ENCODE measurements at regions not wholly inside any gene's neighbourhood (a gene's known extent, or its start where the extent isn't known, plus 50 kb on each side); places are given as distances from the start of the nearest gene placed in this dataset.

- DNase-seq: no peak
Measured at GRCh38 chr1:234972411-234973191, 156.0 kb downstream of the TOMM20 start.

DNA sequence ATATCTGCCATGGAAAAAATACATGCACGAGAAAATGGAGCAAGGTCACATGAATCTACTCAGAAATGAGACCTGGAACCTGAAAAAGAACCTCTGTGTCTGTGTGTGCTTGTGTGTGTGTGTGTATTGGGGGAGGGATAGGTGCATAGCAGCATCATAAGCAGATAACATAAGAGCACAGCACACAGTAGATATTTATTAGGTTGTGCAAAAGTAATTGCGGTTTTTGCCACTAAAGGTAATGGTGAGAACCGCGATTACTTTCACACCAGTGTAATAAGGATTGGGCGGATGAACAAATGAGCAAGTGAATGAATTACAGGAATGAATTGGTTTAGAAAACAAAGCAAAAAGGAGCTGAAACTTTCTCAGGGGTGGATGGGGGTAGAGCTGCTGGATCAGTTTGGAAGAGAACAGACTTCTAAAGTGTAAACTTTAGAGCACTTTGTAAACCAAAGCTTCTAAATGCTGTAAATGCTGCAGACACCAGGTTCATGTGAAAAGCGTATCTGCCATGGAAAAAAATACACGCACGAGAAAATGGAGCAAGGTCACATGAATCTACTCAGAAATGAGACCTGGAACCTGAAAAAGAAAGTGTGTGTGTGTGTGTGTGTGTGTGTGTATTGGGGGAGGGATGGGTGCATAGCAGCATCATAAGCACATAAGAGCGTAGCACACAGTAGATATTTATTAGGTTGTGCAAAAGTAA, 156.9 kb downstream of the TOMM20 start:
- no peak for DNase-seq

GRCh38 chr1:234970731-234971476, 157.7 kb downstream of the TOMM20 start:
- peak; percentile 94 for DNase-seq

DNA sequence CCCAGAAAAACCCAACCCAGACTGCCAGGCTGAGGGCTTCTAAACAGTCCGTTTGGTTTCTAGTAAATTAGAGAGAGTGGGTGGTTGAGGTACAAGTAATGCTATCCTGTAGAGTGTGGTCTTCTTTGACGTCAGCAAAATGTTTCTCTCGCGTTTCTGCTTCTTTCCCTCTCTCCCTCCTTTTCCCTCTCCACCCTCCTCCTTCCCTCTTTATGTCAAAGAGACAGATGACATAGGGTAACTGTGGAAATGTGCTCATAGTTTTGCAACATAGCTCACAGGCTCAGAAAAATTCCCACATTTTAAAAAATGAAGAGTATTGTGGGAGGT, 158.3 kb downstream of the TOMM20 start:
- no peak for DNase-seq

DNA sequence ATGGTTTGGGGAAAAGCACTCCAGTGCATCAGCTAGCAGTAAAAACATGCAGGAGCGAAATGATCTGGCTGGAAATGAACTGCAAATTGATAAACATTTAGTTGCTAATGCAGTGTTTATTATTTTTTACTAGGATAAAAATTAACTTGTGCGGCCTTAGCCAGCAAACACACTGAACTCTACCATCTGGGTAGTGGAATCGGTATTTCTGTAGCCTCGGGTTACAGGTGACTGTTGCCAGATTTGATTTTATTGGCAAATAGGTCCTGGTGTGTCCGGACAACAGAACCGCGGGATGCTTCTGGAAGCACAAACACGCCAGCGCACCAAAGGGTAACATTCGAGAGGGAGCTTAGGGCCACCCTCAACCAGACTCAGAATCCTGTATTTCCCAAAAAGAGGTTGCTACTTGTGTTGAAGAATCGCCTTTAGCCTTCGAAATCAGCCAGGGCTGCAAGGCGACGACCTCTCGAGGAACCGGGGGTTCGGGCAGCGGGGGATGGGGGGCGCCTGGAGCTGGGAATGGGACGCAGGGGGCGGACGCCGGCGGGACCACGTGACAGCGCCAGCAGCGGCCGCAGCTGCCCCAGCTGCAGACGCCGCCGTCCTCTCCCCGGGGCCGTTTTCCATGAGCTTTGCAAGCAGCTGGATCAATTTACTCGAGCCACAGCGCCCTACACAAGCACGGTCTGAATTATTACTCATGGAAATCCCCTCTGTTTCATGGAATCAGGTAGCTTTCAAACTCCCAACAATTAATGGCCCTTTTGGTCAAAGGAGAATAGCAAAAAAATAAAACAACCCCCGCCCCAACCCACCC, 158.8 kb downstream of the TOMM20 start:
- DNase-seq: peak; percentile 61

DNA sequence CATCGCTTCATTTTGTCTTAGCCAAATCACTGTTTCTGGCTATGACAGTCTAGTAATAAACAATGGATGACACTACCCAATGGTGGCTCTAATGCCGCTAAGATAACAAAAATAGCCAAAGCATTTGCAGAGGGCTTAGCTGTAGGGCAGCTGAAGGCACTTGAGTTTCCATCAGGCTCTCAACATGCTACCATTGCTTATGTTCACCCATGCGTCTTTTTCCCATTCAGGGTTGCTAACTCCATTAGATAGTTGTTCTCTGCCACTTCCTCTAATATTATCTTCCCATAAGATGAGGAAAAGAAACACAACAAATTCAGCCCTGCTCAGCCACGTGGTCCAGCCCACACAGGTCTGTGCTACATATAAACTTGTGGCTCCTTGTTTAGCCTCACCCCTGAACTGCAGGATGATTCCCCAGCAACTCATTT, 159.6 kb downstream of the TOMM20 start:
- DNase-seq: no peak

- no peak for DNase-seq
Measured at GRCh38 chr1:234968451-234968850, 160.2 kb downstream of the TOMM20 start.

DNA sequence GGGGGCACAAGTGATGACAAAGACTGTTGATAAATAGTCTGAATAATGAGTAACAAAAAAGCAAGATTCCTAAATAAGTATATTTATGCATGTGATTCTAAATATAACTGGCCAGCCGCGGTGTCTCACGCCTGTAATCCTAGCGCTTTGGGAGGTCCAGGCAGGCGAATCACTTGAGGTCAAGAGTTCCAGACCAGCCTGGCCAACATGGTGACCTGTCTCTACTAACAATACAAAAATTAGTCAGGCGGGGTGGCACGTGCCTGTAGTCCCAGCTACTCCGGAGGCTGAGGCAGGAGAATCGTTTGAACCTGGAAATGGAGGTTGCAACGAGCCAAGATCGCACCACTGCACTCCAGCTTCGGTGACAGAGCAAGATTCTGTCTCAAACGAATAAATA, 161.5 kb downstream of the TOMM20 start:
- DNase-seq: no peak

DNA sequence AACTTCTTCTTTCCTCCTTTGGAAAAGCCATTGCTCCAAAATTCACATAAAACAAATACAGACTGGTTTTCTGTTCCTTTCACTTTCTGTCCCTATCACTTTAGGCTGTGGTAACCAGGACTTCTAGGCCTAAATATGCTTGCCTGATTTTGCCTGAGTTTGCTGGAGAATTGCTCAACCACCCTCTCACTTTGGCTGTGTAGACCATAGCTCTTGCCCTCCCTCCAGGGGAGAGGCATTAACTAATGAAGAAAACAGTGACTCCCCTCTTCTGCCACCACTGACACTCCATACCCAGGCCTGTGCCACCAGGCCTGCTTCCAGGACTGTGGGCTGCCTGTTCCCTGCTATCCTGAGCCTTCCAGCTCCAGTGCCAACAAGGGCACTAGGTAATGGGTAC, 163.5 kb downstream of the TOMM20 start:
- DNase-seq: no peak

DNA sequence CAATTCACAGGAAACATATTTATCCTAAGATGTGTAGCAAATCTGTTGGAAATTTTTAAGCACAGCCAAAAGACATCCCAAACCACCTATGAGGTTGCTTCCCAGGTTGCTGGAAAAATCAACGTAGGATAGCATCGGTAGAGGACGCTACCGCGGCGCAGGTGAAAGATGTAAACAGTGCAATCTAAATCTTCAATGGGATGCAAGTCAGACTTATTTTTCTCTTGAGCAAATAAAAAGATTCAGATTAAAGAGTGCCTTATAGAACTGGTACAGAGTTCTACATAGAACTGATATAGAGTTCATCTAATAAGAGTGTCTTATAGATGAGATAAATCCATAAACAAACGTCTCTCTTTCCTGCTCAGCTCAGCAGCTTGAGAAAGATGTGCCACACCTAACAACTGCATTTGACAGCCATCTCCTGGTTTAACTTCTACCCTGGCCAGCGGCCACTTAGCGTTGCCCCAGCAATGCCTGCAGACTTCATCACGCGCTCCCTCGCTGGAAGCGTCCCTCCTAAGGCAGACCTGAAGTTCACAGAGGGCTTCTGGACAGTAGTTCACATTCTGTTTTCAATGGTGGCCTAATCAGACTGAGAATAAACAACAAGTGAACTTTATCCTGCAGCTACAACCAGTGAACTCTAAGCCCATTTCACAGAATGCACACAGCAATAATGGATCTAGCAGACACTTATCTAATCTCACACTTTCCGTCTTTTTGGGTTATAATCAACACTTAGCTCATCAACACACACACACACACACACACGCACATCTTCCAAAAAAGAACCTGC, 164.5 kb downstream of the TOMM20 start:
- DNase-seq: no peak

- DNase-seq: peak; percentile 88
Measured at GRCh38 chr1:234963180-234963903, 165.3 kb downstream of the TOMM20 start.

DNA sequence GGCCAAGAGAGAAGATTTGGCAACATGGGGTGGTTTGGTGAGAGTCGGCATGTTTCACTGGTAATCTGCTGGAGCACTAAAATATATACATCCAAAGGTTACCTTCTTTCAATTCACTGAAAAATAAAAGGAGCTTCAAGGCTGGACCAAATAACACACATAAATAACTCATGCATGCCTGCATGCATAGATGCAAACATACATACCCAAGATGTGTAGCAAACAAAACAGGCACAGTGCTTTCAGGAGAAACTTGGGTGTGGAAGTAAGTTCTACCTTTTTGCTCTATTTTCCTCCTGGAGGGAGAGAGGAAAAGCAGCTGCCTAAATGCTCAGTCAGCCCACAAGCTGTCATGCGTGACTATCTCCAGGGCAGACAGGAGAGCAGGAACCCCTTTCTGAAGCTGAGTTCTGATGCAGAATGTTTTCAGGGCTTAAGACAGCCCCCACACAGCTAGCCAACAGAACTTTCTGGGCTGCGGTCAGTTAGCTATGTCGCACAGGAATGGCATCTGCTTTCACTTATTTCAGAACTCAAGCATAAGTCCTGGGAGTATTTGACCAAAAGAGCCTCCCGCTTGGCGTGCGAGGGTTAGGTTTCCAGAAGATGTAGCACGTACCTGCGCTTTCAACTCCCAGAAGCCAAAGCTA, 166.2 kb downstream of the TOMM20 start:
- peak; percentile 70 for DNase-seq

DNA sequence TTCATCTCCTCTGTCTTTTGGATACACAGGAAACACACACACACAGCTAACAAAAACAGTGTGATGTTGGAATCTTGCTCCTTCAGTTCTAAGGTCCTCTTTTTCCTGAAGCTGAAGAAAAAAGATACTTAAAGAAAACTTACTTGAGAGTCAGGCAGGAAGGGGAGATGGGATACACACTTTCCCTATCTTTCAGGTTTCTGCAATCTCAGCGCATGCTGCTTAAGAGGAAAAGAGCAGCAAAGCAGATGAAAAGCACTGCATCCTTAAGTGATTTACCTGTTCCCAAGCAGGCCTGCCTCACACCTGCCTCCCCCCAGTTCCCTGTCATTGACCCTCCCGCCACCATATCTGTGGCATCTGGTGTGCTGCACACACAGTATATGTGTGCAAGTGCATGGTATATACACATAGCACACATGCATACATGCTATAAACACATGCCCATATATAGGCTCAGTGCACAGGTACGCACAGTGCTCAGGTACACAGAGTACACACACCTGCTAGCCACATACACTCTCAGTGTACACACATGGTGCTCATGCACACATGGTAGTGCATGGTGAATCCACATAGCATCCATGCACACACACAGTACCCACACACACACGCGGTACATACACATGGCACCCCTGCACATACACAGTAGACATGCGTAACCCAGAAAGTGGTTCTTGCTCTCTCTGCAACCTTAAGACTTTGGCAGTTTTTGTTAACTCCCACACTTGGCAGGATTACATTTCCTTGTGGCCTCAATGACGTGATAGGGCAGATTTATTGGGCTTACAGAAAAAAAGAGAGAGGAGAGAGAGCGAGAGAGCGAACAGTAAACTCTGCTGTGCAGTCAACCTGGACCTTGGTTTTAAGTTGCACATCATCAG, 166.9 kb downstream of the TOMM20 start:
- DNase-seq: no peak

GRCh38 chr1:234960722-234961455, 167.7 kb downstream of the TOMM20 start:
- DNase-seq: no peak

- no peak for DNase-seq
Measured at GRCh38 chr1:234958706-234959657, 169.7 kb downstream of the TOMM20 start.

DNA sequence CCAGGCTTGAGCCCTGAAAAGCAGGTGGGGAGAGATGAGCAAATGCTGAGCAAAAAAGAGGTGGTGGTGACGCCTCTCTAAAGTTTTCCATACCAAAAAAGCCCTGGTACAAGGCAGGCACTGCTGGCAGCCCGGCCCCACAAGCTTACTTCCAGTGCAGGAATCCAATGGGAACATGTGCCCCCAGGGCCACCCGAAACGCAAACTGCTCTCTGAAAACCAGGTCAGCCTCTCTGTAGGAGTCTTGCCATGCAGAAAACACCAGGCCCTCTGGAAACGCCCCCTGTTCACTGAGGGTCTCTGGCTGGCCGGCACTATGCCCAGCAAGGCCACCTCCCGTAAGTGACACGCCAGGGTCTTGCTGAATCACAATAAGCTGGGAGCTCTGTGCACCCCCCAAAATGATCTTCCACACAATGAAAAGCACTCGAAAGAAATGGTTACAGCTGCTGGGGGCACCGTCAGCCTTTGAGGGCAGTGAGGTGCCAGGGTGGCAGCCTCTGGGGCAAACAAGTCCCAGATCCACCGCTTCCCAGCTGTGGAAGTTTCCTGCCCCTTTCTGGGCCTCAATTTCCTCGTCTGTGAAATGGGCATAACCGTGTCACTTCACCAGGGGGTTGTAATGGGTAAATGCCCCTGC, 170.5 kb downstream of the TOMM20 start:
- DNase-seq: no peak

GRCh38 chr1:234957330-234958065, 171.1 kb downstream of the TOMM20 start:
- no peak for DNase-seq

Measured in NCI-H2107 (cell line).